Right lobe of liver (tissue), 6 donors: ENCODE measurements at regions not wholly inside any gene's neighbourhood (a gene's known extent, or its start where the extent isn't known, plus 50 kb on each side); places are given as distances from the start of the nearest gene placed in this dataset.
A peak's percentile ranks its signal among the peaks of the same experiment; 100 is the strongest.
"Not testable (repeated sequence)": the region's sequence is repeated elsewhere in the genome, so short reads cannot be mapped to it uniquely, and the experiment has no call there.

ENCODE experiments used
- ATAC-seq, 4 donors: fragments of 200-7000 bp; cut with Tn5 transposase; one replicate each; pipeline ENCODE4 v1.9.1; 2020; ENCODE audit warnings: mild to moderate bottlenecking in 4 of 4, moderate library complexity in 4 of 4
- DNase-seq, 3 donors: peaks; one replicate each; pipeline ENCODE4 v3.0.0-alpha.2; 2020
- H3K27ac ChIP-seq, 3 donors: fragments of 200-600 bp; one replicate each; pipeline ENCODE4 v1.8.0; 2022
- H3K27me3 ChIP-seq, 2 donors: fragments of 200-600 bp; one replicate each; pipeline ENCODE4 v1.8.0; 2022
- H3K36me3 ChIP-seq, 4 donors: fragments of 200-600 bp; sonication (generic) in 1 of 4; one replicate each; pipeline versions ENCODE4 v1.5.1 to v1.8.0; 2017 to 2022; ENCODE audit warnings: control low read depth in 1 of 4
- H3K4me1 ChIP-seq, 4 donors: fragments of 200-600 bp; sonication (generic) in 1 of 4; one replicate each; pipeline versions ENCODE4 v1.5.1 to v1.8.0; 2017 to 2022; ENCODE audit warnings: control low read depth in 1 of 4
- H3K4me3 ChIP-seq, 3 donors: fragments of 200-600 bp; one replicate each; pipeline ENCODE4 v1.8.0; 2022
- H3K9me3 ChIP-seq, 4 donors: fragments of 200-600 bp; sonication (generic) in 1 of 4; one replicate each; pipeline versions ENCODE4 v1.5.1 to v1.8.0; 2017 to 2022; ENCODE audit warnings: control low read depth in 1 of 4
- CTCF ChIP-seq, 4 donors: fragments of 200-600 bp in 3 of 4; fragments of 450-650 bp in 1 of 4; IDR thresholded peaks; one replicate each; pipeline versions ENCODE4 v1.5.1 to v1.8.0; 2016 to 2022; ENCODE audit warnings: antibody characterized with exemption in 4 of 4, mild to moderate bottlenecking in 2 of 4
- POLR2A ChIP-seq: fragments of 450-650 bp; IDR thresholded peaks from one replicate; pipeline ENCODE4 v1.6.1; 2017; ENCODE audit warnings: antibody characterized with exemption, mild to moderate bottlenecking
- WGBS: methylation state at CpG from one replicate; pipeline ENCODE4 v1.1.6; 2018; ENCODE audit warnings: low coverage, low lambda C conversion rate; ENCODE audit not compliant: insufficient coverage; ENCODE audit errors: missing lambda C conversion rate; 5-methylcytosine and 5-hydroxymethylcytosine counted together
- intact Hi-C, 2 donors: fragments of 100-400 bp; cut with DNase I; formaldehyde crosslinking; loops; one replicate each; pipeline versions ENCODE4 v1.11.2 to v1.14.1; 2022
- small RNA-seq, 2 experiments: library from RNA; depleted of rRNA; stranded (forward); fragments of <200 nt; gene quantifications; one replicate each; pipeline ENCODE3, GENCODE V24; 2016
- donor health status: DM: no; HTN: yes; CAD: no.
- donor health status: DM: no; HTN: no; CAD: no.
- donor health status: DM: no; HTN: no; CAD: no.
- donor health status: DM: no; HTN: yes; CAD: no.
- donor health status: DM: no; HTN: yes; CAD: no.

- H3K9me3 ChIP-seq, result no peaks in the 10 kb centered on the region
- ATAC-seq (peak in 3 of 4 donors; percentile 17 to 58 (median 46)), DNase-seq (no peak)
- WGBS, result 51% methylated on average over 2 of the region's 2 CpGs
- TF ChIP-seq POLR2A (no peak), CTCF (IDR thresholded peaks at IDR 0.05) (no peak)
- no peak overlapping the region for H3K27ac ChIP-seq
- intact Hi-C loops, result no loop called here
- no peaks in the 10 kb centered on the region for H3K36me3 ChIP-seq
- no peaks in the 10 kb centered on the region for H3K4me1 ChIP-seq
- no peaks in the 10 kb centered on the region for H3K27me3 ChIP-seq
- H3K4me3 ChIP-seq, result no peak overlapping the region
Measured at GRCh38 chr11:34721646-34722045, 100.8 kb downstream of the EHF start.

DNA sequence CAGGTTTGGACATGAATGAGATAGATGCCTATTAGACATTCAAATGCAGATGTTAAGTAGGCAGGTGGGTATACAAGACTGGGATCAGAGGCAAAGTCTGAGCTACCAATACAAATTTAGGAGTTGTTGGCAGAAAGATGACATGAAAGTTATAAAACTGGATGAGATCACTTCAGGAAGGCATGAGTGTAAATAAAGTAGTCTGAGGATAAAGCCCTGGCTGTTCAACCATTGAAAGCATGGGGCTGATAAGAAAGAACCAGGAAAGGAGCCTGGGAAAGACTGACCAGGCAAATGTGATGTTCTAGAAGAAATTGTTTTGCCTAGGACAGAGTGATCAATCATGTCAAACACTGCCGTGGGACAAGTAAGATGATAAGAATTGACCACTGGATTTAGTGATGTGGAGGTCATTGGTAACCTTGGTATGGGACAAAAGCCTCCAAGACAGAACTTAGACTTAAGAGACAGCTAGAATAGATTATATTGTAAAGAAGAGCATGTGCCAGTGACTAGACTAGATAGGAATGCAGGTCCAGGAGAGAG is 98.5 kb downstream of the EHF start:
- WGBS, result 20% methylated on average over 1 of the region's 1 CpG
- Histone ChIP-seq H3K27ac (no peak overlapping the region), H3K36me3 (no peaks in the 10 kb centered on the region), H3K27me3 (no peaks in the 10 kb centered on the region), H3K4me3 (no peak overlapping the region), H3K9me3 (no peaks in the 10 kb centered on the region), H3K4me1 (no peaks in the 10 kb centered on the region)
- DNase-seq (no peak), ATAC-seq (no peak)
- no peak for TF ChIP-seq CTCF (IDR thresholded peaks at IDR 0.05)
- TF ChIP-seq POLR2A, result no peak
- intact Hi-C loops, result no loop called here

GRCh38 chr11:34713631-34714030 is 92.7 kb downstream of the EHF start:
- intact Hi-C loops, result not testable (repeated sequence)
- peak in 2 of 4 donors; percentile 12 to 72 for ATAC-seq

More at GRCh38 chr11:34713631-34714030, 92.7 kb downstream of the EHF start:
- H3K27me3 ChIP-seq, H3K27ac ChIP-seq, H3K36me3 ChIP-seq, H3K9me3 ChIP-seq, H3K4me1 ChIP-seq, H3K4me3 ChIP-seq: not testable (repeated sequence)
- peak in 1 of 3 donors; percentile 45 for DNase-seq

Small RNA genes lying in the stretch of these regions (small RNA-seq; reads per million reads assigned to genes)
- gene AL359999.1, result 0 reads per million in 2 experiments
